ENCODE measurements at regions not wholly inside any gene's neighbourhood (a gene's known extent, or its start where the extent isn't known, plus 50 kb on each side); places are given as distances from the start of the nearest gene placed in this dataset.

- no peak for DNase-seq (ENCODE audit: low read depth, low spot score)
These were observed 170.0 kb downstream of the TTLL2 start for GRCh38 chr6:167494698-167495435.

DNA sequence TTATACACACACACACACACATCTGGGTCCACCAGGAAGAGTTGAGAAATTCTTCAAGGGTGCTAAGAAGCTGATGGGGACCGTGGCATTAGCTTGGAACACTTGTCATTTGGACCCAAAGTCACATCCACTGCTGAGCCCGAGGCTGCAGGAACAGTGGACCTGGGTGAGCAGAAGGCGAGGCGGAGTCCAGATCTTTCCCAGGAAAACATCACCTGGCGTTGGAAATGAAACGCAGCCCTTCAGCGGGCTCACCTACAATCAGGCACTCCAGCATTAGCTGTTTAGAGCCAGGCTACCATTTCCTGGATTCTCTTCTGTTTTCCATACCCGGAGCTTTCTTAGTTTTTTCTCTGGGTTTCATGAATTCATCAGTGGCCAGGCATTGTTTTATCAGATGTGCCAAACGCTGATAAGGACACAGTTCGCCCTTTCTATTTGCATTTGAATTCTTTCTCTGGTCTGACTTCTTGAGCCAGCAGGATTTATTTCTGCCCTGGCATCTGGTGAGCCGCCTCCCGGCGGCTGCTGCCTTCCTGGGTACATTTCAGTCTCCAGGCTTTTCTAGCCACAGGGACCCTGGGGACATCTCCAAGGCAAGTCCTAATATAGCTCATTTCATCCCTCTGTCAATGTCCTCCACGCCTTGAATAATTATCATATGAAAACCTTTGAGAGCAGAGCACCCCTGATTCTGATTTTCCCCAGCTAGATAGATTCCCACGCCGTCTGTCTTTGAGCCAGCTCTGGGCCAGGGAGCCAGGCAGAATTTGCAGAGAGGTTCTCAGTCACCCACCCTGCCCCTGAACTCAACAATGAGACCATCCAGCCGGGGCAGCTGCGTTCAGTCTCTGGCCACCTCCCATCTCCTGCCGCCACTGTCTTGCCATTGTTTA lies 170.9 kb downstream of the TTLL2 start:
- DNase-seq (ENCODE audit: low read depth, low spot score), result no peak

- no peak for DNase-seq (ENCODE audit: low read depth, low spot score)
These were observed 171.8 kb downstream of the TTLL2 start for GRCh38 chr6:167496707-167497106.

GRCh38 chr6:167497428-167498056 lies 172.7 kb downstream of the TTLL2 start:
- DNase-seq (ENCODE audit: low read depth, low spot score), result no peak

DNA sequence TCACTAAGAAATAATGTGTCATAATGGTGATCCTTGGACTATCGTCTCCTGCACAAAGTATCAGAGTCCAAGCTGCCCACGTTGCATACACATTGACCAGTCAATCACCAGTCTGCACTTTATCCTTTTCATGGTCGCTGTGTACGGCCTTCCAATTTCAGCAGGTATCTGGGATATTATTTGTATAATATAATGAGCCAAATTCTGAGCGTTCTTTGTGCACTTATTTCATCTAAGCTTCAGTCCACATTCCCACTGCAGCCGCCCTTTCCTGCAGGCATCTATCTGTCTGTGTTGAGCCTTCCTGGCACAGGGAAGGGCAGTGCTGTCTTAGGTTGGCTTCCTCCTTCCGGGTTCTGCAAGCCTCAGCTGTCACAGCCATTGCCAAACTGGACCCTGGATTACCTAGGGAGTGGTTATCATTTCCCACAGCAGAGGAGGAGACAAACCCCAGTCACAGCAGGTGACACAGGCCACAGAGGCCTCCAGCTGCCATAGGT lies 174.3 kb downstream of the TTLL2 start:
- DNase-seq (ENCODE audit: low read depth, low spot score), result no peak

GRCh38 chr6:167500961-167501360 lies 176.1 kb downstream of the TTLL2 start:
- DNase-seq (ENCODE audit: low read depth, low spot score), result no peak

GRCh38 chr6:167501831-167502385 lies 177.0 kb downstream of the TTLL2 start:
- DNase-seq (ENCODE audit: low read depth, low spot score), result no peak

DNA sequence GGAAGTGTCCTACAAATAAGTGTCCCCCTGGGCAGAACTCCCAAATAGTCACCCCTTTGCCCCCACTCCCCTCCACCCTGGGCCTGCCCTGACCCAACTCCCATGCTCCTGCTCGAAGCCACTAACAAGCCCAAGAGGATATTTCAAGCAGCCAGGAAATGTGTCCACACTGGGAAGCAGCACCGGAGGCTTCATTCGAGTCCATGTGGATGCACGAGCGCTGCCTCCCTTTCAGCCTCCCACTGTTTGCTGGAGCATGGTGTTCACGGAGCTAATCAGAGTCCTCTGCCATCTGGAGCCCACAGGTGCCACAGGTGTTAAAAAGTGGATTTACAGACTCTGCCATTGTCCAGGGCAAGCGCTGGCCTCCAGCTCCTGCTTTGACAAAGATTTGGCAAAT lies 177.6 kb downstream of the TTLL2 start:
- no peak for DNase-seq (ENCODE audit: low read depth, low spot score)

GRCh38 chr6:167504385-167504961 lies 179.6 kb downstream of the TTLL2 start:
- no peak for DNase-seq (ENCODE audit: low read depth, low spot score)

GRCh38 chr6:167505199-167505598 lies 180.3 kb downstream of the TTLL2 start:
- no peak for DNase-seq (ENCODE audit: low read depth, low spot score)

GRCh38 chr6:167505782-167506181 lies 180.9 kb downstream of the TTLL2 start:
- no peak for DNase-seq (ENCODE audit: low read depth, low spot score)

GRCh38 chr6:167506443-167507301 lies 181.8 kb downstream of the TTLL2 start:
- no peak for DNase-seq (ENCODE audit: low read depth, low spot score)

- DNase-seq (ENCODE audit: low read depth, low spot score), result no peak
These were observed 182.6 kb downstream of the TTLL2 start for GRCh38 chr6:167507376-167507945.

GRCh38 chr6:167508919-167509852 lies 184.3 kb downstream of the TTLL2 start:
- no peak for DNase-seq (ENCODE audit: low read depth, low spot score)

DNA sequence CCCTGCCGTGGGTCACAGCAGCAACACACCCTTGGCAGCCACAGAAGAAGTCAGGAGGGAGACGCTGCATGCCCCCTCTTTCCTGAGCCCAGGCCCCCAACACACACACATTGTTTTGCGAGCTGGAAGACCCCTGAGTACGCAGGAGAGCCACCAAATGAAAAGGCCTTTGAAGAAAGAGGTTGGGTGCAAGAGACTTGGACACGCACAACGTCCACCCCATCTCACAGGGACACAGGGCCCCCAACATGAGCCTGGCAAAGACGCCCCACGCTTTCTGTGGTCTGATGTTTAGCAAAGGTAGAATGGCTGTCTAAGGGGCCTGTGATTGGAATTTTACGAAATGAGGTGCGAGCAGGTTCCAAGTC lies 185.0 kb downstream of the TTLL2 start:
- no peak for DNase-seq (ENCODE audit: low read depth, low spot score)

GRCh38 chr6:167510648-167511047 lies 185.8 kb downstream of the TTLL2 start:
- no peak for DNase-seq (ENCODE audit: low read depth, low spot score)

DNA sequence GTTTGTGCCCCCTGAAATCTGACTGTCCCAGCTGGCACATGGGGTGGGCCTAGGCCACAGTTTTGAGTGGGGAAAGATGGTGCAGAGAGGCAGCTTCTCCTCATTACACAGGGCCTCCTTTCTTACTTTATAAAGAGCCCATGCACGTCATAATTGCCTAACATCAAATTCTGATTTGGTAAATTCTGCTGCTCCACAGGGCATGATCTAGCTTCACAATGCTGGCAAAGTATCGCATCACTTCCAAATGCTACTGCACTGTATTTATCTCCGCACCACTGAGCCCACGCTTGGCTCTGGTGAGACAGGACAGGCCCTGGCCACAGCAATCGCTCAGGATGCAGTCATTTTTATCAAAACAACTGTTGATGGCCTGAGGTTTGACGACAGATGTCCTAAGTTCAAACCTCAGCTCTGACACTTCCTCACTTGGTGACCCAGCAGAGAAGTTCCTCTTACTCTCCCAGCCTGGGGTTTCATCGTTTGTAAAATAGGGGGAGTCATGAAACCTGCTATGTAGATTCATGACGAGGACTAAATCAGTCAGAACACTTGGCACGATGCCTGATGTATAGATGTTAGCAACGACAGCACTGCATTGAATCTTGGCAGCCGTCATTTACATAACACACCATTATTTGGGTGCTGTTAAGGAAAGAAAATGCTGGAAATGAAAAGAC lies 187.9 kb downstream of the TTLL2 start:
- DNase-seq (ENCODE audit: low read depth, low spot score), result no peak

DNA sequence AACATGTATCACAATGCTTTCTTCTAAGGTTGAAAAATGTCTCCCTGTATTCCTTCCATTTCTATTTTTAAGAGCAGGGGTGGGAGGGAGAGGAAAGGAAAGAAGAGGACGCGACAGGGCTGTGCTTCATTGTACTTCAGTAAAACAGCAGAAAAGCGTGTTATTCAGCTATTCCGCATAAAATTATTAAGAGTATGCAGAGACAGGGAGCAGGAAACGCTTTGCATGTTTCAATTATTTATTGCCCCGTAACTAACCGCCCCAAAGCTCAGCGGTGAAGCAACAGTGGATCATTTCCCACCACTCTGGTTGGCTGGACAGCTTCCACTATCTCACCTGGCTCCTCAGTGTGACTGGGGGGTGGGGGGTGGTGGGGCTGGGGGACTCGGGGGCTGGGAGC lies 188.9 kb downstream of the TTLL2 start:
- DNase-seq (ENCODE audit: low read depth, low spot score), result no peak

GRCh38 chr6:167514524-167514923 lies 189.6 kb downstream of the TTLL2 start:
- no peak for DNase-seq (ENCODE audit: low read depth, low spot score)

All from iPS DF 19.7 (cell line).